ENCODE measurements at regions not wholly inside any gene's neighbourhood (a gene's known extent, or its start where the extent isn't known, plus 50 kb on each side); places are given as distances from the start of the nearest gene placed in this dataset.
"Not testable (repeated sequence)": the region's sequence is repeated elsewhere in the genome, so short reads cannot be mapped to it uniquely, and the experiment has no call there.

DNA sequence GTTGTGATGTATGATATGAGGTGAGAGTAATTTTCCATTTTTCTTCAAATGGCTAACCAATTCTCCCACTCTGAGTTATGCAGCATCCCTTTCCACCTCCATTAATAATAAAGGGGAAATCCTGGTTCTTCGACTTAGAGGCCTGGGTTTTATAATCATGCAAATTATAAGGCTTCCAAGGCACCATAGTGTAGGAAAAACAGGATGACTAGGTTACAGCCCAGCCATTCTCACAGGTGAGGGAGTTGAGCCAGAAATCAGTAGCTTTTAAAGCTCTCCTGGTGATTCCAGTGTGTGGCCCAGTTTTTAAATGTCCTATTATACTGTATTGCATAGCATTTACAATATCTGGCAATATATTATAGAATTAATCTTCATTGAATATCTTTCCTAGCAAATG, 203.1 kb downstream of the ARHGEF9 start:
- Histone ChIP-seq H3K36me3 (ENCODE audit: control insufficient read depth, insufficient read depth, low read length) (no peaks in the 10 kb centered on the region), H2AFZ (no peak overlapping the region), H3K4me1 (no peaks in the 10 kb centered on the region), H3K9ac (no peak overlapping the region), H3K4me3 (ENCODE audit: low read depth, low read length) (no peak overlapping the region), H3K27ac (no peak overlapping the region), H3K9me3 (ENCODE audit: control insufficient read depth, low read length) (no peaks in the 10 kb centered on the region), H3K27me3 (ENCODE audit: control insufficient read depth, insufficient read depth, low read length) (no peaks in the 10 kb centered on the region), H3K79me2 (no peaks in the 10 kb centered on the region), H3K4me2 (ENCODE audit: low read length) (no peak overlapping the region)
- TF ChIP-seq, protein P1, sequence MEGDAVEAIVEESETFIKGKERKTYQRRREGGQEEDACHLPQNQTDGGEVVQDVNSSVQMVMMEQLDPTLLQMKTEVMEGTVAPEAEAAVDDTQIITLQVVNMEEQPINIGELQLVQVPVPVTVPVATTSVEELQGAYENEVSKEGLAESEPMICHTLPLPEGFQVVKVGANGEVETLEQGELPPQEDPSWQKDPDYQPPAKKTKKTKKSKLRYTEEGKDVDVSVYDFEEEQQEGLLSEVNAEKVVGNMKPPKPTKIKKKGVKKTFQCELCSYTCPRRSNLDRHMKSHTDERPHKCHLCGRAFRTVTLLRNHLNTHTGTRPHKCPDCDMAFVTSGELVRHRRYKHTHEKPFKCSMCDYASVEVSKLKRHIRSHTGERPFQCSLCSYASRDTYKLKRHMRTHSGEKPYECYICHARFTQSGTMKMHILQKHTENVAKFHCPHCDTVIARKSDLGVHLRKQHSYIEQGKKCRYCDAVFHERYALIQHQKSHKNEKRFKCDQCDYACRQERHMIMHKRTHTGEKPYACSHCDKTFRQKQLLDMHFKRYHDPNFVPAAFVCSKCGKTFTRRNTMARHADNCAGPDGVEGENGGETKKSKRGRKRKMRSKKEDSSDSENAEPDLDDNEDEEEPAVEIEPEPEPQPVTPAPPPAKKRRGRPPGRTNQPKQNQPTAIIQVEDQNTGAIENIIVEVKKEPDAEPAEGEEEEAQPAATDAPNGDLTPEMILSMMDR (IDR thresholded peaks at IDR 0.05): no peak

- Histone ChIP-seq H2AFZ (no peak overlapping the region), H3K9me3 (ENCODE audit: control insufficient read depth, low read length) (no peaks in the 10 kb centered on the region), H3K27me3 (ENCODE audit: control insufficient read depth, insufficient read depth, low read length) (no peaks in the 10 kb centered on the region), H3K4me2 (ENCODE audit: low read length) (no peak overlapping the region), H3K4me1 (no peaks in the 10 kb centered on the region), H3K79me2 (no peaks in the 10 kb centered on the region), H3K4me3 (ENCODE audit: low read depth, low read length) (no peak overlapping the region), H3K27ac (no peak overlapping the region), H3K9ac (no peak overlapping the region), H3K36me3 (ENCODE audit: control insufficient read depth, insufficient read depth, low read length) (no peaks in the 10 kb centered on the region)
- TF ChIP-seq, protein P1 (IDR thresholded peaks at IDR 0.05): no peak
Observed at GRCh38 chrX:63581398-63581797, 203.6 kb downstream of the ARHGEF9 start.

DNA sequence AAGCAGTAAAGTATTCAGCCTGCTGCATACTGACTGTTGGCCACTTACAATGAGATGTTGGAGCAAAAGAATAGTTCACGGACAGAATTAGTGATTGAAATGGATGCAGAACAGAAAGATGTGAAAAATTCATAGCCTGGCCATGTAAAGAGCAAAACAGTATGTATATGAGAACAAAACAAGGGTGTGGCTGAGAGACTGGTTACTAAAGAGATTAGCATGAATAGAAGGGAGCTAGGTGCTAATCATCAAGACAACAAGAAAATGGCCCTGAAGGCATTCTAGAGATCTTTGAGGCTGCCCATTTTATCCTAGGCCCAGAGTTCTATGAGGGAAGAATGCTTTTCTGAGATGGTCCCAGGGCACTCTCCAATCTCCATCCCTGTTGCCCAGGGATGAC, 208.5 kb downstream of the ARHGEF9 start:
- no peak overlapping the region for H2AFZ ChIP-seq
- no peak overlapping the region for H3K9ac ChIP-seq
- TF ChIP-seq, protein P1 (IDR thresholded peaks at IDR 0.05): no peak
- no peak overlapping the region for H3K4me3 ChIP-seq (ENCODE audit: low read depth, low read length)
- no peak overlapping the region for H3K4me2 ChIP-seq (ENCODE audit: low read length)
- H3K36me3 ChIP-seq (ENCODE audit: control insufficient read depth, insufficient read depth, low read length): no peaks in the 10 kb centered on the region
- H3K4me1 ChIP-seq: no peaks in the 10 kb centered on the region
- H3K27ac ChIP-seq: no peak overlapping the region
- no peaks in the 10 kb centered on the region for H3K27me3 ChIP-seq (ENCODE audit: control insufficient read depth, insufficient read depth, low read length)
- H3K79me2 ChIP-seq: no peaks in the 10 kb centered on the region
- H3K9me3 ChIP-seq (ENCODE audit: control insufficient read depth, low read length): no peaks in the 10 kb centered on the region

DNA sequence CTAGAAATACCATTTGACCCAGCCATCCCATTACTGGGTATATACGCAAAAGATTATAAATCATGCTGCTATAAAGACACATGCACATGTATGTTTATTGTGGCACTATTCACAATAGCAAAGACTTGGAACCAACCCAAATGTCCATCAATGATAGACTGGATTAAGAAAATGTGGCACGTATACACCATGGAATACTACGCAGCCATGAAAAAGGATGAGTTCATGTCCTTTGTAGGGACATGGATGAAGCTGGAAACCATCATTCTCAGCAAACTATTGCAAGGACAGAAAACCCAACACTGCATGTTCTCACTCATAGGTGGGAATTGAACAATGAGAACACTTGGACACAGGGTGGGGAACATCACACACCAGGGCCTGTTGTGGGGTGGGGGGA, 209.3 kb downstream of the ARHGEF9 start:
- not testable (repeated sequence) for H3K79me2 ChIP-seq; H3K27ac ChIP-seq; H3K27me3 ChIP-seq (ENCODE audit: control insufficient read depth, insufficient read depth, low read length); H3K9ac ChIP-seq; H3K4me3 ChIP-seq (ENCODE audit: low read depth, low read length); H3K9me3 ChIP-seq (ENCODE audit: control insufficient read depth, low read length); H2AFZ ChIP-seq; H3K4me2 ChIP-seq (ENCODE audit: low read length); H3K36me3 ChIP-seq (ENCODE audit: control insufficient read depth, insufficient read depth, low read length); H3K4me1 ChIP-seq

GRCh38 chrX:63566856-63567255, 215.7 kb upstream of the SPIN4 start:
- peaks cover 5% of the 10 kb centered on the region for H3K4me1 ChIP-seq
- no peak overlapping the region for H3K4me3 ChIP-seq (ENCODE audit: low read depth, low read length)
- H3K9ac ChIP-seq: no peak overlapping the region
- H3K27ac ChIP-seq: no peak overlapping the region
- TF ChIP-seq, protein P1 (IDR thresholded peaks at IDR 0.05): no peak
- no peaks in the 10 kb centered on the region for H3K79me2 ChIP-seq
- no peaks in the 10 kb centered on the region for H3K9me3 ChIP-seq (ENCODE audit: control insufficient read depth, low read length)
- no peaks in the 10 kb centered on the region for H3K36me3 ChIP-seq (ENCODE audit: control insufficient read depth, insufficient read depth, low read length)
- H3K27me3 ChIP-seq (ENCODE audit: control insufficient read depth, insufficient read depth, low read length): no peaks in the 10 kb centered on the region
- H2AFZ ChIP-seq: no peak overlapping the region
- no peak overlapping the region for H3K4me2 ChIP-seq (ENCODE audit: low read length)
